ENCODE measurements at regions not wholly inside any gene's neighbourhood (a gene's known extent, or its start where the extent isn't known, plus 50 kb on each side); places are given as distances from the start of the nearest gene placed in this dataset.
"Not testable (repeated sequence)": the region's sequence is repeated elsewhere in the genome, so short reads cannot be mapped to it uniquely, and the experiment has no call there.

GRCh38 chr3:51617597-51617996, 53.5 kb upstream of the TEX264 start:
- no peak for DNase-seq (ENCODE audit: low read depth)
- no peak overlapping the region for H3K4me3 ChIP-seq (ENCODE audit: low read length)
- TF ChIP-seq CTCF (conservative IDR thresholded peaks at IDR 0.05; ENCODE audit: low read length): no peak

DNA sequence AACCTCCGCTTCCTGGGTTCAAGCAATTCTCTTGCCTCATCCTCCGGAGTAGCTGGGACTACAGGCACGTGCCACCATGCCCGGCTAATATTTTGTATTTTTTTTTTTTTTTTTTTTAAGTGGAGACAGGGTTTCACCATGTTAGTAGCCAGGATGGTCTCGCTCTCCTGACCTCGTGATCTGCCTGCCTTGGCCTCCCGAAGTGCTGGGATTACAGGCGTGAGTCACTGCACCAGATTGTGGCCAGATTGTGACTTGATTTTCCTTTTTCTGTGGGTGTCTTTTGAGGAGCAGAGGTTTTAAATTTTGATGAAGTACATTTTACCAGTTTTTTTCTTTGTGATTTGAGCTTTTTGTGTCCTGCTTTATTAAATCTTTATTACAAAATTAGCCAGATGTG, 53.0 kb upstream of the TEX264 start:
- DNase-seq (ENCODE audit: low read depth): peak; percentile 36
- H3K4me3 ChIP-seq (ENCODE audit: low read length): not testable (repeated sequence)

DNA sequence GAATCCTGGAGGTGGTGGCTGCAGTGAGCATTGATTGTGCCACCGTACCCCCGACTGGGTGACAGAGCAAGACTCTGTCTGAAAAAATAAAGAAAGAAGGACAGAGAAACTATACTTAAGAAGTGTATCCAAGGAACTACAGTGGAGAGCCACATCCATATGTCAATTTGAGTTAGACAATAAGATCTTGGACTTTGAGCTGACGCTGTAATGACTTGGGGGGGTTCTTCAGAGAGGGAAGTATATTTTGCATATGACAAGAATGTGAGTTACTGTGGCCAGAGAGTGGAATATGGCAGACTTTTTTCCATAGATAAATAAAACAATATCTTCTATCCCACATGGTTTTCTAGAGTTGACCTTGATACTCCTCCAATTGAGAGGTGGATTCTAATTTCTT, 52.6 kb upstream of the TEX264 start:
- H3K4me3 ChIP-seq (ENCODE audit: low read length): no peak overlapping the region
- no peak for DNase-seq (ENCODE audit: low read depth)
- no peak for TF ChIP-seq CTCF (conservative IDR thresholded peaks at IDR 0.05; ENCODE audit: low read length)

DNA sequence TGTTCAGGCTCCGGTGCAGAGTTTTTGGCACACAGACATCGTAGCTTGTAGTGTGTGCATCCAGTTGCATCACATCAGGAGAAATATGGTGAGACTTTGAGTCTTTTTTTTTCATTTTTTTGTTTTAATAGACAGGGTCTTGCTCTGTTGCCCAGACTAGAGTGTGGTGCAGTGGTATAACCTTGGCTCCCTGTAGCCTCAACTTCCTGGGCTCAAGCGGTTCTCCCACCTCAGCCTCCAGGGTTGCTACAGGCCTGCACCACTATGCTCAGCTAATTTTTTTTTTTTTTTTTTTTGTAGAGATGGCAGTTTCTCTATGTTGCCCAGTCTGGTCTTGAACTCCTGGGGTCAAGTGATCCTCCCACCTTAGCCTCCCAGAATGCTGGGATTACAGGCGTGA, 51.1 kb upstream of the TEX264 start:
- no peak overlapping the region for H3K4me3 ChIP-seq (ENCODE audit: low read length)
- DNase-seq (ENCODE audit: low read depth): no peak
- no peak for TF ChIP-seq CTCF (conservative IDR thresholded peaks at IDR 0.05; ENCODE audit: low read length)

DNA sequence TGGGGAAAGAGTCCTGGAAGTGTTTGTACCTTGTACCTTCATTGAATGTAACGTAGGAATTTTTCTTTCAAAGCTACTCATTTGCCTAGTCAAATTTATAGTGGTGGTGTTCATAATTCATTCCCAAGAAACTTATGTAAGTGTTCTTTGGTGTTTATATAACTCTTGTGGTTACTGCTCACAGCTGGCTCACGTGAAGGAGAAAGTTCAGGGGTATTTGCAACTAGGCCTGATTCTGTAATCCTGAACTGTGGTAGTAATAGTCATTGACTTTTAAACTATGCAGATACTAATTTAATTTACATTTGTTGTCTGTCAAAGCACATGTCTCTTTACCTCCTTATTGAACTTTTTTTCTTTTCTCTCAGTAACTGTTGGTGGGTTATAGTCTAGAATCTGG, 50.5 kb upstream of the TEX264 start:
- H3K4me3 ChIP-seq (ENCODE audit: low read length): no peak overlapping the region
- peak; percentile 74 for DNase-seq (ENCODE audit: low read depth)
- TF ChIP-seq CTCF (conservative IDR thresholded peaks at IDR 0.05; ENCODE audit: low read length): no peak

- peak; percentile 49 for DNase-seq (ENCODE audit: low read depth)
- TF ChIP-seq CTCF (conservative IDR thresholded peaks at IDR 0.05; ENCODE audit: low read length): no peak
- H3K4me3 ChIP-seq (ENCODE audit: low read length): no peak overlapping the region
These were observed 49.8 kb upstream of the TEX264 start for GRCh38 chr3:51621091-51621892.
